ENCODE measurements at regions not wholly inside any gene's neighbourhood (a gene's known extent, or its start where the extent isn't known, plus 50 kb on each side); places are given as distances from the start of the nearest gene placed in this dataset.

GRCh38 chr6:3593161-3593560, 136.3 kb upstream of the SLC22A23 start:
- DNase-seq: no peak

- peak in 1 of 2 donors; percentile 10 for DNase-seq
These were observed 135.6 kb upstream of the SLC22A23 start for GRCh38 chr6:3592371-3592941.

DNA sequence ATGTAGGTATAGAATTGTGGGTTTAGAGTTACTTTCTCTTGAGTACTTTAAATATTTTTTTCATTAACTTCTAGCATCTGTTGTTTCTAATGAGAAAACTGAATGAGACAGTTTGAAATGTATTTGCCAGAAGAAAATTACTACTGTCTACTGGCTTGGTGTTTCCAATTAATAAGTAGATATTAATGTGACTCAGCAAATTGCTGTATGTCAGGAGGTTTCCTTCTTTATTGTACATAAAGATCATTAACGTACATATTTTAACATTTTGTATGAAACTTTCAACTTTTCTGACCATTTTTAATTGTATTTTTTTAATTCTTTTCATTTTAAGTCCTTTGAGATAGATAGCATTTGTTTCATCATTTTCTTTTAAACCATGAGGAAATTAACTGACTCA, 135.1 kb upstream of the SLC22A23 start:
- DNase-seq: no peak

- no peak for DNase-seq
These were observed 130.8 kb upstream of the SLC22A23 start for GRCh38 chr6:3587660-3588059.

GRCh38 chr6:3585320-3585935, 128.6 kb upstream of the SLC22A23 start:
- DNase-seq: no peak

DNA sequence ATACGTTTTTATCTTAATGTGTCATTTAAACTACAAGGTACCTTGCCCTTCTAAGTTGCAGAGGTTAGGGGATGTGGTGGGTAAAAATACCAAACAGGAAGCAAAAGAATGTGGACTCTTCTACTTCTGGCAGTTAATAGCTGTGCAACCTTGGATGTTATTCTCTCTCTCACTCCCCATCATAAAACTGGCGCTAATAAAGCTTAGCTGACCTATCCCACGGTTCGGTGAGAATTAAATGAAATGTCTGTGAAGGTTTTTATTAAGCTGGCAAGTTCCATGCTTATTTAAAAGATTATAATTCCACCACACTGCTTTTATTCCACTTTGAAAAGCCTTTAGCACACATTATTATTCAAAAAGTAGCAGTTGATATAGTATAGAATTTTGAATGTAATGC, 127.8 kb upstream of the SLC22A23 start:
- no peak for DNase-seq

GRCh38 chr6:3581469-3581868, 124.6 kb upstream of the SLC22A23 start:
- no peak for DNase-seq

DNA sequence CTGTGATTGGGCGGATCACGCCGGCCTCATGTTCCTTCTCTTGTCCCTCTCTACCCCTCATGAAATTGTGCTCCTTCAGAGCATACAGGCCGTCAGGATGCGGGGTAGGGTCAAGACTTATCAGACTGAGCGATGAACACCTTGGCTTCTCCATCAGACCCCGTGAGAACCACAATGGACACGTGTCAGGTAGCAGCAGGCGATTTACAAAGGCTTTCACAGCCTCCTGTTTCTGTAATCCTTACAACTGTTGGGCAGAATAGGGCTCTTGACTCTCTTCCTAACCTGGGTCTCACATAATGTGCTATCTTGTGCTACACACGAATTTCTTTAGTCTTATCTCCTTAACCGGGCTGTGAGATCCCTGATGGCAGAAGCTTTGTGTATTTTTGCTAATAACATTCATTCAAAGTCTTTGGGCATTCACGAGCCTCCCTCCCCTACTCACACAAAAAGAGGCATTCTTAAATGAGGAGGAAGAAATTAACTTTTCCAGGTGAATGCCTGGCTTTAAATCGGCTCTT, 122.9 kb upstream of the SLC22A23 start:
- no peak for DNase-seq

DNA sequence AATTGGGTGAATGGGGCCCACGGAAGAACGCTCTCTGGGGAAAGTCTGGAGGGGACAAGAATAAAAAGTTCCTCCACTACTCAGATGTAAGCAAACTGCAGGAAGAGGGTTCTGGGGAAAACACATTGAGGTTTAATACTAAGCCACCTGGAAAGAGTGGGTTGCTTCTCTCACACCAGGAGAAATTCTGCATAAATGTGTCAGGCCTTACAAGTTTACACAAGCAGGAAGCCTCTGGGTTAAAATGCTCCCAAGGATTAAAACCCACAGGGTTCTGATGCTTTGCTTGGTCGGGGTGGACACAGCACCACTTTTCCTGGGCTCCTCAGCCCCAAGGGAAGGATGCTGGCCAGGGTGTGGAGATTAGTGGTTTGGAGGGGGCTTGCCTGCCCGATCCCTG, 122.1 kb upstream of the SLC22A23 start:
- DNase-seq: no peak

- no peak for DNase-seq
These were observed 120.7 kb upstream of the SLC22A23 start for GRCh38 chr6:3577517-3577916.

DNA sequence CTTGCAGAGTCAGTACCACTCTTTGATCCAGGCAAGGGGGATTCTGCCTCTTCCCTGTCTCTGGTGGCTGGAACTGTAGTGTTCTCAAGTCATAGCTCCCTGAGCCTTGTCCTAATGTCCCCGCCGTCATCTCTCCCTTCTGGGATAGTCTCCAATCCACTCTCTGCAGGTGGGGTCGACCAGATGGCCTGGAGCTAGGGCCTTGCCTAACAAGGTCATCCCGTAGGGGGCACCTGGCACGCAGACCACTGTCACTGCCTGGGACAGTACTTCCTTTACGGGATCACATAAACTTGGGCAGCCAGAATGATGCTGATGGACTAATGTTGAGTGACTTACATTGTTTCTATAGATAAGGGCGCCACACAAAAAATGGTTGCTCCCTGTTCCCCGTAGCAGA, 118.9 kb upstream of the SLC22A23 start:
- no peak for DNase-seq

- DNase-seq: no peak
These were observed 118.3 kb upstream of the SLC22A23 start for GRCh38 chr6:3575166-3575565.

DNA sequence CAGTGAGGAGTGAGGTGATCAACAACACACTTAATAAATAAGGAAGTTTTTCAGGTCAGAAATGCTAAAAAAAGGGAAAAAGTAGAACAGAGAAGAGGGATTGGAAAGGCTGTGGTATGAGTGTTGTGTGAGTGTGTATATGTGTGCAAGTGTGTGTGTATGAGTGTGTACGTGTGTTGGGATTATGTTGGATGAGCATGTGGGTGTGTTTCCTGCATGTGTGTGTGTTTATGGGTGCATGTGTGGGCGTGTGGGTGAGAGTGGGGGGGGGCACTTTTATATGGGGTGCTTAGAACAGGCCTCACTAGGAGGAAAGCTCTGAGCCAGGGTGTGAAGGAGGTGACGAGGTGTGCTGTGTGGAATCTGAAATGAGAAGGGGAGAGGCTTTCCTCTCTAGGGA, 116.8 kb upstream of the SLC22A23 start:
- no peak for DNase-seq

DNA sequence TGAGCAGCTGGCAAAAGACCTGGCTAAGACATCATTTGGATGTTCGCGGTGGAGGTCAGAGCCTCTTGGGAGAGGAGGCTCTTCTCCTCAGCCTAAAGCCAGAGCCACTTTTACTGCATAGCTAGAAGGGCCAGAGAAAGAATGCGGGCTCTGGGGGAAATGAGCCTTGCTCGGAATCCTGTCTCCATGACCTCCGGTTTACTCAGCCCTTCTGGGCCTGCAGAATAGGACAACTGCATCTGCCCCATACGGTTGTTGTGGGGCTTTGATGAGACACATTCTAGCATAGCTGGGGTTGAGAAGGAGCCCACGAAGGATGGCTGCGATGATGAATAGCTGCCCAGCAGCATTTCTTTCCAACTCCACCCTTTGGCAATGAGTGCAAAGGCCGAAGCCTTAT, 115.0 kb upstream of the SLC22A23 start:
- DNase-seq: no peak

DNA sequence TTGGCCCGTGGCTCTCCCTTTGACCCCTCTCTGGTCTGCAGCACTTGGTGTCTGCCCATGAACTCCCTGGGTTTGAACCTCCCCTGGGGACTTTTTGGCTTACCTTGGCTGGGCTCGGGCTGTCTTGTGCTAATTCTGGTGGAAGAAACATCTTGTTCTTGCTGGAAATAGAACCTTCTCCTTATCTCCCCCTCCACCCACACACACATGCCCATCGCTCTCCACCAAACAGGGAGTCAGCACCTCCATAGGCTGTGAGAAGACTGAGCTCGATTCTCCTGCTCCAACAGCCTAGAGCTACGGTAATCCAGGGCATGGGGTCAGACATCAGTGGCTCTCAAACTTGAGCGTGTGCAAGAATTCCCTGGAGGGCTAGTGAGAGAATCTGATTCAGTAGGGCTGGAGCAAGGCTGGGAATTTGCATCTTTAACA, 114.4 kb upstream of the SLC22A23 start:
- no peak for DNase-seq

- no peak for DNase-seq
These were observed 113.0 kb upstream of the SLC22A23 start for GRCh38 chr6:3569816-3570215.

- DNase-seq: no peak
These were observed 111.7 kb upstream of the SLC22A23 start for GRCh38 chr6:3568396-3569082.

DNA sequence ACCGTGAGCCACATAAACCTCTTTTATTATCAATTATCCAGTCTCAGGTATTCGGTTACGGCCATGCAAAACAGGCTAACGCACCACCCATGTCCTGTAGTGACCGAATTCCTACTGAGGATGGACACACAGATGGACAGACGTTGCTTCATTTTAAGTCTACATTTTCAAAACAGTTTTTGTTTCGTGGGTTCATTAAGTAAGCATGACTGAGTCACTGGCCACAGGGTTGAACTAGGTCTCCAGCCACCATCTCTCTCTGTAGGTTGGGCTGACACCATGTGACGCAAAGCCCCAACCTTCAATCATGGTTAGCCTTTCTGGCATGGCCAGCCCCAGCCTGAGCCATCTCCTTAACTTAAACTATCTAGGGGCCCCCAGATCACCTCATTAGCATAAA, 110.0 kb upstream of the SLC22A23 start:
- DNase-seq: no peak

GRCh38 chr6:3565291-3565690, 108.4 kb upstream of the SLC22A23 start:
- DNase-seq: no peak

DNA sequence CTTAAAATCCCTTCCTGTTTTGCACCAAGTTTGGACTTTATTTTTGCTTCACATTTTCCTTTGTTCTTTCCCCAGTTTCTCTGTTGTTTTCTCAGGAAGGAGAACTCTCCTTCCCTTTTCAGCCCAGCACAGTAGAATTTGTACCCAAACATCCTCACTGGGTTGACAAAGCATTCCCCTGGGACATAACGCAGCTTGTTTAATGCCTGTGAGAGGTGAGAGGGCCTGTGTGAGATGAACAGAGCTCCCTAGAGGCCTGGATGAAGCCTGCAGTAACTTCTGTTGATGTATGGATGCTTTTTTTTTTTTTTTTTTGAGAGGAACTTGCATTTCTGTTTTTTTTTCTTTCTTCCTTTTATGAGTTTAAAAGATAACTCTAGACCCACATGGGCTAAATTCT, 104.9 kb upstream of the SLC22A23 start:
- no peak for DNase-seq

- DNase-seq: no peak
These were observed 103.4 kb upstream of the SLC22A23 start for GRCh38 chr6:3560211-3560610.

- DNase-seq: no peak
These were observed 102.7 kb upstream of the SLC22A23 start for GRCh38 chr6:3559561-3559960.

DNA sequence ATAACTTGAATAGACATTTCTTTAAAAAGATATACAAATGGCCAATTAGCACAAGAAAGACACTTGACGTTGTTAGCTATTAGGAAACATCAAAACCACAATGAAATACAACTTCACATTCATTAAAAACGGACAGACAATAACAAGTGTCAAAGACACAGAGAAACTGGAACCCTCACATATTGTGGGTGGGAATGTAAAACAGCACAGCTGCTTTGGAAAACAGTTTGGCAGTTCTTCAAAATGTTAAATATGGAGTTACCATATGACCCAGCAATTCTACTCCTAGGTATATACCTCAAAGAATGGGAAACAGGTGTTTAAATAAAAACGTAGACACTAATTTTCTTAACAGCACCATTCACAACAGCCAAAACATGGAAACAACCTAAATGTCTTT, 100.5 kb upstream of the SLC22A23 start:
- DNase-seq: no peak

All from right lung (tissue), 2 donors.